Mucosa of descending colon (tissue), 3 donors: ENCODE measurements at regions not wholly inside any gene's neighbourhood (a gene's known extent, or its start where the extent isn't known, plus 50 kb on each side); places are given as distances from the start of the nearest gene placed in this dataset.

Experiments
- ATAC-seq: fragments of 200-7000 bp; cut with Tn5 transposase; one replicate; pipeline ENCODE4 v1.9.1; 2020; ENCODE audit warnings: mild to moderate bottlenecking, moderate library complexity
- DNase-seq, 3 donors: peaks; one replicate each; pipeline ENCODE4 v3.0.0-alpha.2; 2020
- H3K36me3 ChIP-seq: fragments of 200-600 bp; one replicate; pipeline ENCODE4 v1.8.0; 2021; ENCODE audit warnings: low read depth, mild to moderate bottlenecking
- H3K4me1 ChIP-seq: fragments of 200-600 bp; one replicate; pipeline ENCODE4 v1.8.0; 2021; ENCODE audit warnings: low read depth, mild to moderate bottlenecking
- H3K4me3 ChIP-seq: fragments of 200-600 bp; one replicate; pipeline ENCODE4 v1.8.0; 2021; ENCODE audit warnings: mild to moderate bottlenecking
- H3K9me3 ChIP-seq: fragments of 200-600 bp; one replicate; pipeline ENCODE4 v1.8.0; 2021; ENCODE audit warnings: mild to moderate bottlenecking
- intact Hi-C, 2 donors: fragments of 100-400 bp; cut with DNase I in 1 of 2; cut with micrococcal nuclease in 1 of 2; formaldehyde crosslinking; loops; one replicate each; pipeline versions ENCODE4 v1.11.0 to v1.11.1; 2022; cut with DNase I, micrococcal nuclease
- TF ChIP-seq, protein P1 (sequence below): fragments of 200-600 bp; IDR thresholded peaks from one replicate; pipeline ENCODE4 v1.8.0; 2022; ENCODE audit warnings: antibody characterized with exemption, mild to moderate bottlenecking
- donor health status: DM: no; HTN: no; CAD: no; lungs with moderate emphysema.
- donor health status: DM: no; HTN: no; CAD: no.
- donor health status: DM: no; HTN: yes; CAD: no.

DNA sequence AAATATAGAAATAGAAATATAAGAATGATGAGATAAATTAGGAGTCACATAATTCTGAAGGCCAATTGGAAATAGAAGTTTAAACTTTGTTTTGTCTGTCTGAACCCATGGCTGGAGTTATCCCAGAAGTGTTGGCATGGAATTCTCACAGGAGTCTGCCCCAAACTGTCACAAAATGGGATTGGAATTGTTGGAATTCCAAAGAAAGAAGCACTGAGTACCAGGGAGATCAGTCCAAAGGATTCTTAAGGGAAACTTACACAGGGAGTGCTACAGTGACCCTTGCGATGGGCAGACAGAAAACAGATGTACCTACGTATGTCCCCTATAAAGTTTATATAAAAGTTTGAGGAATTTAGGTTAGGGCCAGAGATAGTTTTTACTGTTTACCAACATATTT, 1607.7 kb downstream of the ARAP2 start:
- TF ChIP-seq, protein P1, sequence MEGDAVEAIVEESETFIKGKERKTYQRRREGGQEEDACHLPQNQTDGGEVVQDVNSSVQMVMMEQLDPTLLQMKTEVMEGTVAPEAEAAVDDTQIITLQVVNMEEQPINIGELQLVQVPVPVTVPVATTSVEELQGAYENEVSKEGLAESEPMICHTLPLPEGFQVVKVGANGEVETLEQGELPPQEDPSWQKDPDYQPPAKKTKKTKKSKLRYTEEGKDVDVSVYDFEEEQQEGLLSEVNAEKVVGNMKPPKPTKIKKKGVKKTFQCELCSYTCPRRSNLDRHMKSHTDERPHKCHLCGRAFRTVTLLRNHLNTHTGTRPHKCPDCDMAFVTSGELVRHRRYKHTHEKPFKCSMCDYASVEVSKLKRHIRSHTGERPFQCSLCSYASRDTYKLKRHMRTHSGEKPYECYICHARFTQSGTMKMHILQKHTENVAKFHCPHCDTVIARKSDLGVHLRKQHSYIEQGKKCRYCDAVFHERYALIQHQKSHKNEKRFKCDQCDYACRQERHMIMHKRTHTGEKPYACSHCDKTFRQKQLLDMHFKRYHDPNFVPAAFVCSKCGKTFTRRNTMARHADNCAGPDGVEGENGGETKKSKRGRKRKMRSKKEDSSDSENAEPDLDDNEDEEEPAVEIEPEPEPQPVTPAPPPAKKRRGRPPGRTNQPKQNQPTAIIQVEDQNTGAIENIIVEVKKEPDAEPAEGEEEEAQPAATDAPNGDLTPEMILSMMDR: no peak
- Histone ChIP-seq H3K4me1 (no peaks in the 10 kb centered on the region), H3K36me3 (no peaks in the 10 kb centered on the region), H3K4me3 (no peak overlapping the region), H3K9me3 (peaks cover 50% of the 10 kb centered on the region)
- intact Hi-C loops: no loop called here
- ATAC-seq: no peak
- DNase-seq: no peak

DNA sequence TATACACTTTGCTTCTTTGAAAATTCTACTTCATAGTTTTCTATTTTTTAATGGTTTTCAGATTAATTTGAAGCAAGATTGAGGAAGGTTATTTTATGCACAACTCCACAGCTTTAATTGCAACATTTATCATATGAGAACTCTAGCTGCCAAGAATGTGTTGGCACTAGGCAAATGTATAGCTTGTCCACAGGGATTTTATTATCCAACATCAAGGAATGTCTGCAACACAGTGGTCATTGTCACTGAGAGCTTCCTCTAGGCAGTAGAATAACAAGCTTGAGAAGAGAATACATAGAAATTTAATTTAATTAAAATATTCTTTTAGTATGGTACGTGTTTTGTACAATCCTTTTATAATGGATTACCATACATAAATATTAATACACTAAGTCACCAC, 1600.8 kb downstream of the ARAP2 start:
- DNase-seq: no peak
- intact Hi-C loops: no loop called here
- Histone ChIP-seq H3K4me3 (no peak overlapping the region), H3K36me3 (no peaks in the 10 kb centered on the region), H3K4me1 (no peaks in the 10 kb centered on the region), H3K9me3 (peaks cover 26% of the 10 kb centered on the region)
- no peak for ATAC-seq
- TF ChIP-seq, protein P1: no peak

DNA sequence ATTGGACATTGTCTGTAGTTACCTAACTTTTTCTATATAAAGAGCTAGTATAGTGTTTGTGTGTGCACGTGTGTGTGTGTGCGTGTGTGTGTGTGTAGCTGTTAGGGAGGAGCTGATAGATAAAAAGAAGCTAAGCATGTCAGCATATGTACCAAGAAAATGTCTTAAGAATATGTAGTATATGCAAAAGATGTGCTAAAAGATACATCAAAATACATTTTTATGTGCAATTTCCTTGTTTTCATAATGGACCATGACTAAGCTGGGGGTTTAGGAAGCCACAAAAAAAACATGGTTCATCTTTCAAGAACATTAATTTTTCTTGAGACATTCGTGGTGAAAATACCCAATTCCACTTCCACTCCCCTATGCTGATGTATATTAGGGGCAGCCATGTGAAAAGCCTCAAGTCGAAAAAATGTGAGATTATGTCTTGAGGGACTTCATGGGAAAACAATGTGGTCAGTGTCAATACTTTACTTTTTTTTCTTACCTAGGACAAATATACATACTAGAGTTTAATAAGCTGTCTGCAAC, 1599.7 kb downstream of the ARAP2 start:
- H3K9me3 ChIP-seq: peaks cover 25% of the 10 kb centered on the region
- DNase-seq (no peak), ATAC-seq (no peak)
- H3K4me3 ChIP-seq: no peak overlapping the region
- TF ChIP-seq, protein P1: no peak
- intact Hi-C loops: no loop called here
- H3K36me3 ChIP-seq: no peaks in the 10 kb centered on the region
- H3K4me1 ChIP-seq: no peaks in the 10 kb centered on the region

DNA sequence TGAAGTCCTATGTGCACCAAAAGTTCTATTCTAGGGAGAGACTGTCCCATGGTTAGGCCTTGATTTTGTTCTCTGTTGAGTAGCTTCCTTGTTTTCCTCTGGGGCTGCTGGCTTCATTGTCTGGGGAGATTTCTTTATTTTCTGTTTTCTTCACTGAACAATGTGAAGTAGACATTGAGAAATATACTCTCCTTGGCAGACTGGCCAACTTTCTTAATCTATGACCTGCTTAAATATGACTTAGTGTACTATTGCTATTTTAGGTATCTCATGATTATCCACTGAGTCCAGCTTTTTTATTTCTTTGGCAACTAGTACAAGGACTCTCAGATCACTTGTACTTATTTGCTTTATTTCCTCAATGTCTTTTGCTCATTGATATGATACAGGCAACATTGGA, 1594.6 kb downstream of the ARAP2 start:
- ATAC-seq: no peak
- no peaks in the 10 kb centered on the region for H3K4me1 ChIP-seq
- TF ChIP-seq, protein P1: no peak
- intact Hi-C loops: no loop called here
- peaks cover 20% of the 10 kb centered on the region for H3K9me3 ChIP-seq
- no peaks in the 10 kb centered on the region for H3K36me3 ChIP-seq
- DNase-seq: no peak
- no peak overlapping the region for H3K4me3 ChIP-seq

DNA sequence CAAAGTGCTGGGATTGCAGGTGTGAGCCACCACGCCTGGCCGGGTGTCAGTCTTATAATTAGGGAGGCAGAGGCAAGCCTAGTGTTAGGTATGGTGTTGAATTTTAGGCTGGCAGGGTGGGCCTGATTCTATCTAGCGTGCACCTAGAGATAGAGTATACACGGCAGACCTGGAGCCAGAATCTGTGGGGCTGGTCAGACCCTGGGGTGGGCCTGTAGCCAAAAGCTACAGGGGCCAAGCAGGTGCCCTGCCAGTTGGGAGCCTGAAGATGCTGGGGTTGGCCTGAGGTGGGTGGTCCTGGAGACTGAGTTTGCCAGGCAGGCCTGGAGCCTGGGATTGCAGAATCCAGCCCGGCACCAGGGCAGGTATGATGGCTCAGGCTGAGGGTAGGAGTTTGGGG, 1580.3 kb downstream of the ARAP2 start:
- Histone ChIP-seq H3K4me1 (no peaks in the 10 kb centered on the region), H3K36me3 (no peaks in the 10 kb centered on the region)
- no peak for ATAC-seq

More for the DNA sequence above, 1580.3 kb downstream of the ARAP2 start:
- Histone ChIP-seq H3K4me3 (no peak overlapping the region), H3K9me3 (peaks cover 41% of the 10 kb centered on the region)
- TF ChIP-seq, protein P1: no peak
- peak in 1 of 3 donors; percentile 23 for DNase-seq
- intact Hi-C loops: no loop called here
